ENCODE measurements at regions not wholly inside any gene's neighbourhood (a gene's known extent, or its start where the extent isn't known, plus 50 kb on each side); places are given as distances from the start of the nearest gene placed in this dataset.

GRCh38 chr1:219045246-219045645, 128.4 kb upstream of the LYPLAL1 start:
- Histone ChIP-seq H4K20me1 (ENCODE audit: control insufficient read depth, extremely low read depth, insufficient read depth, low read length) (no peaks in the 10 kb centered on the region), H2AFZ (ENCODE audit: low read length) (no peak overlapping the region), H3K9ac (ENCODE audit: insufficient read depth, low read length) (no peak overlapping the region), H3K36me3 (ENCODE audit: control insufficient read depth, insufficient read depth, low read length) (no peaks in the 10 kb centered on the region), H3K4me1 (ENCODE audit: control insufficient read depth, extremely low read depth, insufficient read depth, low read length) (peaks cover 2% of the 10 kb centered on the region), H3K9me3 (ENCODE audit: control insufficient read depth, insufficient read depth, low read depth, low read length) (no peaks in the 10 kb centered on the region), H3K79me2 (ENCODE audit: control insufficient read depth, insufficient read depth, low read length) (no peaks in the 10 kb centered on the region), H3K27me3 (ENCODE audit: control insufficient read depth, insufficient read depth, low read length) (no peaks in the 10 kb centered on the region), H3K27ac (ENCODE audit: insufficient read depth, low read length) (no peak overlapping the region), H3K4me2 (ENCODE audit: extremely low read depth, insufficient read depth, low read length) (no peak overlapping the region), H3K4me3 (replicated peaks in 1 of 4; ENCODE audit: control extremely low read depth in 1 of 4, insufficient read depth in 1 of 4, low read depth in 3 of 4, low read length in 4 of 4) (no peak overlapping the region)
- TF ChIP-seq EZH2 (IDR thresholded peaks at IDR 0.05; ENCODE audit: low read length, missing control alignments) (no peak), CTCF (conservative IDR thresholded peaks at IDR 0.05 in 1 of 2, IDR thresholded peaks at IDR 0.05 in 1 of 2; ENCODE audit: low read depth in 1 of 2, low read length in 2 of 2) (no peak)
- DNase-seq (ENCODE audit: low read depth in 2 of 2): no peak

GRCh38 chr1:219049501-219049900, 124.2 kb upstream of the LYPLAL1 start:
- Histone ChIP-seq H3K4me2 (ENCODE audit: extremely low read depth, insufficient read depth, low read length) (peak overlapping the region; percentile 69), H3K9ac (ENCODE audit: insufficient read depth, low read length) (no peak overlapping the region), H3K27me3 (ENCODE audit: control insufficient read depth, insufficient read depth, low read length) (no peaks in the 10 kb centered on the region), H3K36me3 (ENCODE audit: control insufficient read depth, insufficient read depth, low read length) (no peaks in the 10 kb centered on the region), H4K20me1 (ENCODE audit: control insufficient read depth, extremely low read depth, insufficient read depth, low read length) (no peaks in the 10 kb centered on the region), H3K9me3 (ENCODE audit: control insufficient read depth, insufficient read depth, low read depth, low read length) (no peaks in the 10 kb centered on the region), H3K27ac (ENCODE audit: insufficient read depth, low read length) (no peak overlapping the region), H3K79me2 (ENCODE audit: control insufficient read depth, insufficient read depth, low read length) (no peaks in the 10 kb centered on the region), H2AFZ (ENCODE audit: low read length) (peak overlapping the region; percentile 76), H3K4me1 (ENCODE audit: control insufficient read depth, extremely low read depth, insufficient read depth, low read length) (peaks cover 2% of the 10 kb centered on the region), H3K4me3 (replicated peaks in 1 of 4; ENCODE audit: control extremely low read depth in 1 of 4, insufficient read depth in 1 of 4, low read depth in 3 of 4, low read length in 4 of 4) (peak overlapping the region in 3 of 4 experiments; percentile 1 to 12 (median 3))
- peak in 1 of 2 donors; percentile 89 for DNase-seq (ENCODE audit: low read depth in 2 of 2)
- no peak for TF ChIP-seq CTCF (conservative IDR thresholded peaks at IDR 0.05 in 1 of 2, IDR thresholded peaks at IDR 0.05 in 1 of 2; ENCODE audit: low read depth in 1 of 2, low read length in 2 of 2)
- no peak for TF ChIP-seq EZH2 (IDR thresholded peaks at IDR 0.05; ENCODE audit: low read length, missing control alignments)

DNA sequence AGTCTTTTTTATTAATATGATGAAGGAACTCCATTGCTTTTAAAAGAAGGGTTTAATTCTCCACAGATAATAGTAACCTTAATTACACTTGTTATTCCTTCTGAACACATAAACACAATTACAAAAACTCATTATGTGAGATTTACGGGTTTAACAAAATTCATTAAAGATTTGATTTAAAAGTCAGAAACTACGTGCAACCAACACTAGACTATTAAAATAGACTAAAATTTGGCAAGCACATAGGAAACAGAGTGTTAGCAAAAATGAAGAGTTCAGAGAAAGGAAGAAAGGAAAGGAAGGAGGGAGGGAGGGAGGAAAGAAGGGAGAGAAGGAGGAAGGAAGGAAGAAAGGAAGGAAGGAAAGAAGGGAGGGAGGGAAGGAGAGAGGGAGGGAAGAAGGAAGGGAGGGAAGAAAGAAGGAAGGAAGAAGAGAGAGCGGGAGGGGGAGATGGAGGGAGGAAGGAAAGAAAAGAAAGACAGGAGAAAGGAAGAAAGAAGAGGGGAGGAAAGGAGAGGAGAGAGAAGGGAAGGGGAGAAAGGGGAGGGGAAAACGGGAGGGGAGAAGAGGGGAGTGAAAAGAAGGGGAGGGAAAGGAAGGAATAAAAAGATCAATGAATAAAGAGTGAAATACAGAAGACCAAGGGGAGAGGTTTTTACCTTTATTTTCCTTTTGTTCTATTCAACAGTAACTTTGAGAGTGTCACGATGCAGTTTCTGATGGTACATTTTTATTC, 123.4 kb upstream of the LYPLAL1 start:
- no peak for TF ChIP-seq CTCF (conservative IDR thresholded peaks at IDR 0.05 in 1 of 2, IDR thresholded peaks at IDR 0.05 in 1 of 2; ENCODE audit: low read depth in 1 of 2, low read length in 2 of 2)
- TF ChIP-seq EZH2 (IDR thresholded peaks at IDR 0.05; ENCODE audit: low read length, missing control alignments): no peak
- no peak overlapping the region for H3K4me3 ChIP-seq (replicated peaks in 1 of 4; ENCODE audit: control extremely low read depth in 1 of 4, insufficient read depth in 1 of 4, low read depth in 3 of 4, low read length in 4 of 4)
- H3K27ac ChIP-seq (ENCODE audit: insufficient read depth, low read length): no peak overlapping the region
- H3K36me3 ChIP-seq (ENCODE audit: control insufficient read depth, insufficient read depth, low read length): no peaks in the 10 kb centered on the region
- H3K4me2 ChIP-seq (ENCODE audit: extremely low read depth, insufficient read depth, low read length): peak overlapping the region; percentile 69
- H3K9ac ChIP-seq (ENCODE audit: insufficient read depth, low read length): no peak overlapping the region
- no peaks in the 10 kb centered on the region for H3K9me3 ChIP-seq (ENCODE audit: control insufficient read depth, insufficient read depth, low read depth, low read length)
- no peaks in the 10 kb centered on the region for H4K20me1 ChIP-seq (ENCODE audit: control insufficient read depth, extremely low read depth, insufficient read depth, low read length)
- H3K79me2 ChIP-seq (ENCODE audit: control insufficient read depth, insufficient read depth, low read length): no peaks in the 10 kb centered on the region
- H3K27me3 ChIP-seq (ENCODE audit: control insufficient read depth, insufficient read depth, low read length): no peaks in the 10 kb centered on the region
- H3K4me1 ChIP-seq (ENCODE audit: control insufficient read depth, extremely low read depth, insufficient read depth, low read length): peaks cover 2% of the 10 kb centered on the region
- no peak for DNase-seq (ENCODE audit: low read depth in 2 of 2)
- H2AFZ ChIP-seq (ENCODE audit: low read length): peak overlapping the region; percentile 54
